ENCODE measurements at regions not wholly inside any gene's neighbourhood (a gene's known extent, or its start where the extent isn't known, plus 50 kb on each side); places are given as distances from the start of the nearest gene placed in this dataset.
A peak's percentile ranks its signal among the peaks of the same experiment; 100 is the strongest.

DNA sequence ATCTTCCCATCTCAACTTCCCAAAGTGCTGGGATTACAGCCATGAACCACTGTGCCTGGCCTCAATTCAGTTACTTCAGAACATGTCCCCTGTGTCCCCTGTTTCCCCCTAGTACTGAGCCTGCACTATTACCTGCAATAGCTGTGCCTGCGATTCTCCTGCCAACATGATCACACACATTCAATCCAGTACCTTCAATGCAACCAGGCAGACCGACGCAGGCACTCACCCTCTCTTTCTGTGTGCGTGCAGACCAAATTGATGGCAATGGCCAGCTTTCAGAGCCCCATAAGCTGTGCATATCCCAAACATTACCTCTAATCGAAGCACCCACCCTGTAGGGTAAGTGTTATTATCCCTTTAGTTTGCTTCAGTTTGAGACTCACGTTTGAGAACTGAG, 73.0 kb upstream of the EPHB3 start:
- H3K27ac Mint-ChIP-seq (ENCODE audit: unreplicated experiment) = no peak overlapping the region
- no peak overlapping the region for H3K4me3 Mint-ChIP-seq (ENCODE audit: low read depth, unreplicated experiment)
- TF ChIP-seq, protein P1, sequence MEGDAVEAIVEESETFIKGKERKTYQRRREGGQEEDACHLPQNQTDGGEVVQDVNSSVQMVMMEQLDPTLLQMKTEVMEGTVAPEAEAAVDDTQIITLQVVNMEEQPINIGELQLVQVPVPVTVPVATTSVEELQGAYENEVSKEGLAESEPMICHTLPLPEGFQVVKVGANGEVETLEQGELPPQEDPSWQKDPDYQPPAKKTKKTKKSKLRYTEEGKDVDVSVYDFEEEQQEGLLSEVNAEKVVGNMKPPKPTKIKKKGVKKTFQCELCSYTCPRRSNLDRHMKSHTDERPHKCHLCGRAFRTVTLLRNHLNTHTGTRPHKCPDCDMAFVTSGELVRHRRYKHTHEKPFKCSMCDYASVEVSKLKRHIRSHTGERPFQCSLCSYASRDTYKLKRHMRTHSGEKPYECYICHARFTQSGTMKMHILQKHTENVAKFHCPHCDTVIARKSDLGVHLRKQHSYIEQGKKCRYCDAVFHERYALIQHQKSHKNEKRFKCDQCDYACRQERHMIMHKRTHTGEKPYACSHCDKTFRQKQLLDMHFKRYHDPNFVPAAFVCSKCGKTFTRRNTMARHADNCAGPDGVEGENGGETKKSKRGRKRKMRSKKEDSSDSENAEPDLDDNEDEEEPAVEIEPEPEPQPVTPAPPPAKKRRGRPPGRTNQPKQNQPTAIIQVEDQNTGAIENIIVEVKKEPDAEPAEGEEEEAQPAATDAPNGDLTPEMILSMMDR (IDR thresholded peaks at IDR 0.05; ENCODE audit: unreplicated experiment) = no peak
- intact Hi-C loops (cut with micrococcal nuclease; ENCODE audit: unreplicated experiment) = no loop called here
- H3K4me1 Mint-ChIP-seq (ENCODE audit: low read depth, unreplicated experiment) = peaks cover 7% of the 10 kb centered on the region
- no peaks in the 10 kb centered on the region for H3K9me3 Mint-ChIP-seq (ENCODE audit: low read depth, unreplicated experiment)
- no peaks in the 10 kb centered on the region for H3K36me3 Mint-ChIP-seq (ENCODE audit: insufficient read depth, unreplicated experiment)
- BruUV-seq (replicated peaks) = no TSS peak
- H3K27me3 Mint-ChIP-seq (ENCODE audit: unreplicated experiment) = peaks cover 87% of the 10 kb centered on the region
- CTCF ChIA-PET = no interaction called here
- DNase-seq = no peak

DNA sequence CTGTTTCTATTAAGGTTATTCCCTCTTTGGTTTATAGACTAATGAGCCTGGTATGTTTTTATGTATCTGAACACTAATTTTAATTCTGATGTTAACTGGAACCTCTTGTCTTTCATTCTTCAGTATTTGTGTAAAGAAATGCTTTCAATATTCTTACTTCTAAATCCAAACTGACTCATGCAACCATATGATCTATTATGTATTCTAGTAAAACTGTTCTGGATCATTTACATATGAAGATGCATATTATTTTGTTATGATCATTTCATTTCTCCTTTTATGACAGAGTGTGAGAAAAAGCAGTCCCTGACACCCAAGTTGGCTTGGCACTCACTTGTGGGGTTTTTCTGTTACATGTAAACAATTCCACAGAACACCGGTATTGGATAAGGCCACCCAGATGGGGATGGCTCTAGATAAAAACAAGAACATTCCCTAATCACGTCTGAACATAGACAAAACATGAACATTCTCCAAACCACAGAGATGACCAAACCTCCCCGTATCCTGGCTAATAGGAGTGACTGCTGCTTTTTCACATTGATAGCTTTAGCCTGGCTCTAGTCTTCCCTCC, 72.2 kb upstream of the EPHB3 start:
- TF ChIP-seq, protein P1 (IDR thresholded peaks at IDR 0.05; ENCODE audit: unreplicated experiment) = no peak
- CTCF ChIA-PET = no interaction called here
- H3K9me3 Mint-ChIP-seq (ENCODE audit: low read depth, unreplicated experiment) = no peaks in the 10 kb centered on the region
- intact Hi-C loops (cut with micrococcal nuclease; ENCODE audit: unreplicated experiment) = no loop called here
- H3K27ac Mint-ChIP-seq (ENCODE audit: unreplicated experiment) = no peak overlapping the region
- H3K36me3 Mint-ChIP-seq (ENCODE audit: insufficient read depth, unreplicated experiment) = no peaks in the 10 kb centered on the region
- H3K4me3 Mint-ChIP-seq (ENCODE audit: low read depth, unreplicated experiment) = no peak overlapping the region
- no peak for DNase-seq
- H3K4me1 Mint-ChIP-seq (ENCODE audit: low read depth, unreplicated experiment) = peaks cover 7% of the 10 kb centered on the region
- BruUV-seq (replicated peaks) = no TSS peak
- H3K27me3 Mint-ChIP-seq (ENCODE audit: unreplicated experiment) = peaks cover 95% of the 10 kb centered on the region

DNA sequence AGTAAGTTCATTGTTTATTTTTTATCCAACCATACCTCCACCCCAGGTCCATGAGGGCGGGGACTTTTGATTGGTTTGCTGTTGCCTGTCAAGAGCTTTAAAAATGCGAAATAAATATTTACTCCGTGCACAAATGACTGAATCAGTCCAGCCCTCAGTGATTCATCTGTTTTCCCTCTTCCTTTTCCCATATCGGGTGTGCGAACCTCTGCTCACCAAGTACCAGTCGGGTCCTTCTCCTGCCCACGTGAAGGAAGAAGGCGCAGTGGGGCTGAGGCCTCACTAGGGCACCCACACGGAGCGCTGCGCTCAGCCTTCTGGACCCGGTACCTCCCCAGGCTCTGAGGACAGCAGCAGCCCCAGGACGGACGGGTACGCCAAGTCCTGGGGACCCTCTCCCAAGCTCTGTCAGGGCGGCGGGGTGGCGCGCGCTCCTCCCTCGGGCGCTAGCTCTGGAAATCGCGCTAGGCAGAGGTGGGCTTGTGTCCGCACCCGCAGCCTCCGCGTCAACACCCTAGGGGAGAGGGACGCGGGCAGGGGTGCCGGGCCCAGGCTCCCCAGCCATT, 70.5 kb upstream of the EPHB3 start:
- H3K4me3 Mint-ChIP-seq (ENCODE audit: low read depth, unreplicated experiment) = peak overlapping the region; percentile 38
- CTCF ChIA-PET = interaction anchor here (0.5 to 1.8 kb wide), 7 partner anchors 13 to 119 kb away, joined by 3 to 7 read pairs (median 3); partner anchors contain the start of gene EPHB3
- TF ChIP-seq, protein P1 (IDR thresholded peaks at IDR 0.05; ENCODE audit: unreplicated experiment) = no peak
- H3K36me3 Mint-ChIP-seq (ENCODE audit: insufficient read depth, unreplicated experiment) = no peaks in the 10 kb centered on the region
- DNase-seq = peak; percentile 72
- no peak overlapping the region for H3K27ac Mint-ChIP-seq (ENCODE audit: unreplicated experiment)
- peaks cover 93% of the 10 kb centered on the region for H3K27me3 Mint-ChIP-seq (ENCODE audit: unreplicated experiment)
- H3K9me3 Mint-ChIP-seq (ENCODE audit: low read depth, unreplicated experiment) = no peaks in the 10 kb centered on the region
- intact Hi-C loops (cut with micrococcal nuclease; ENCODE audit: unreplicated experiment) = no loop called here
- BruUV-seq (replicated peaks) = TSS peak; percentile 91
- H3K4me1 Mint-ChIP-seq (ENCODE audit: low read depth, unreplicated experiment) = peaks cover 7% of the 10 kb centered on the region

DNA sequence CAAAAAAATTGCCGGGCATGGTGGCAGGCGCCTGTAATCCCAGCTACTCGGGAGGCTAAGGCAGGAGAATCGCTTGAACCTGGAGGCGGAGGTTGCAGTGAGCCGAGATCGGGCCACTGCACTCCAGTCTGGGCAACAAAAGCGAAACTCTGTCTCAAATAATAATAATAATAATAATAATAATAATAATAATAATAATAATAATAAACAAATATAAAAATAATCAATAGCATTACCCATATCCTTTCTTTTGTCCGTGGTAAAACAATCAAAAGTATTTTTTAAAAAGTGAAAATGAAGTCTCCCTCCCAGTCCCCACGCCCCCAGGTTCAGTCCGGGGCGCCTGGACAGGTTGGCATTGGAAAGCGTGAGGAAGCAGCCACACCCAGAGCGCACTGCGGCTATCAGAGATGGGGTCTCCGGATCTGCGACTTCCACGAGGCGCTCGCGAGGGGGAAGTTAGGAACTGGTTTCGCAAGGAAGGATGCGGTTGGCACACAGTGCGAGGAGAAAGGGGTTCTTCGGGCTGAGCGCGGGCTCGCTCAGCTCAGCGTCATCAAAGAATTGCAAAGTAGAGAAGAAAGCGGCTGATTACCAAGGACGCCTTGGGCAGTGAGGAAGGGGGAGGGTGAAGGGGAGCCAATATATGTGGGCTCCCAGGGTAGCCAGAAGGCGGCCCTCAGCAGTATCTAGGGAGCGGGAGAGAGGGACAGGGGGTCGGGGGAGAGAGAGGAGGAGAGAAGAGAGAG, 69.5 kb upstream of the EPHB3 start:
- intact Hi-C loops (cut with micrococcal nuclease; ENCODE audit: unreplicated experiment) = no loop called here
- no peaks in the 10 kb centered on the region for H3K36me3 Mint-ChIP-seq (ENCODE audit: insufficient read depth, unreplicated experiment)
- CTCF ChIA-PET = interaction anchor here (0.6 to 1.8 kb wide), 5 partner anchors 17 to 450 kb away, joined by 3 to 9 read pairs (median 4); no protein-coding TSS in a partner anchor
- BruUV-seq (replicated peaks) = no TSS peak
- no peak overlapping the region for H3K4me3 Mint-ChIP-seq (ENCODE audit: low read depth, unreplicated experiment)
- H3K4me1 Mint-ChIP-seq (ENCODE audit: low read depth, unreplicated experiment) = peaks cover 7% of the 10 kb centered on the region
- peaks cover 93% of the 10 kb centered on the region for H3K27me3 Mint-ChIP-seq (ENCODE audit: unreplicated experiment)
- no peak overlapping the region for H3K27ac Mint-ChIP-seq (ENCODE audit: unreplicated experiment)
- DNase-seq = no peak
- no peaks in the 10 kb centered on the region for H3K9me3 Mint-ChIP-seq (ENCODE audit: low read depth, unreplicated experiment)
- TF ChIP-seq, protein P1 (IDR thresholded peaks at IDR 0.05; ENCODE audit: unreplicated experiment) = no peak
